ENCODE measurements at regions not wholly inside any gene's neighbourhood (a gene's known extent, or its start where the extent isn't known, plus 50 kb on each side); places are given as distances from the start of the nearest gene placed in this dataset.

DNA sequence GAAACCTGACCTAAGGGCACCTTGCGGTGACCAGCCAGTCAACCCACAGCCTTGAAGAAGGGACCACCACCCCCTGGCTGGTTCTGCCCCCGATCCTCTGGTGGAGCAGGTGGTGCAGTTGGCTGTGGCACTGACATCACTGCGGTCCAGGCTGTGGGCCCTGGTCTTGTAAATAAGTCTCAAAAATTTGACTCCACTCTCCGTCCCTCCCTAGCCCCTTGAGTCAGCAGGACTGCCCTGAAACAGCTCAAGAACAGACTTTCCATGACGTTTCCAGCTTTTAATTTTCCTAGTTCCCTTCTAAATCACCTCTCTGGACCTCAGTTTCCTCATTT lies 134.8 kb upstream of the BOD1 start:
- 86 to 90% methylated on average over 5 of the region's 5 CpGs for WGBS, 2 donors
- ATAC-seq (no peak), DNase-seq (no peak), FAIRE-seq (no peak)
- no peaks in the 10 kb centered on the region for H3K9me3 ChIP-seq
- H3K4me1 ChIP-seq: no peaks in the 10 kb centered on the region
- no peak overlapping the region for H3K27ac ChIP-seq
- no peak overlapping the region for H3K4me3 ChIP-seq
- H3K27me3 ChIP-seq: no peaks in the 10 kb centered on the region
- intact Hi-C loops (cut with DNase I): loop anchor here in 1 of 3 donors (10.0 kb wide), 1 partner anchor 126 kb away; no protein-coding TSS in a partner anchor
- no peaks in the 10 kb centered on the region for H3K36me3 ChIP-seq
- TF ChIP-seq, protein P1, sequence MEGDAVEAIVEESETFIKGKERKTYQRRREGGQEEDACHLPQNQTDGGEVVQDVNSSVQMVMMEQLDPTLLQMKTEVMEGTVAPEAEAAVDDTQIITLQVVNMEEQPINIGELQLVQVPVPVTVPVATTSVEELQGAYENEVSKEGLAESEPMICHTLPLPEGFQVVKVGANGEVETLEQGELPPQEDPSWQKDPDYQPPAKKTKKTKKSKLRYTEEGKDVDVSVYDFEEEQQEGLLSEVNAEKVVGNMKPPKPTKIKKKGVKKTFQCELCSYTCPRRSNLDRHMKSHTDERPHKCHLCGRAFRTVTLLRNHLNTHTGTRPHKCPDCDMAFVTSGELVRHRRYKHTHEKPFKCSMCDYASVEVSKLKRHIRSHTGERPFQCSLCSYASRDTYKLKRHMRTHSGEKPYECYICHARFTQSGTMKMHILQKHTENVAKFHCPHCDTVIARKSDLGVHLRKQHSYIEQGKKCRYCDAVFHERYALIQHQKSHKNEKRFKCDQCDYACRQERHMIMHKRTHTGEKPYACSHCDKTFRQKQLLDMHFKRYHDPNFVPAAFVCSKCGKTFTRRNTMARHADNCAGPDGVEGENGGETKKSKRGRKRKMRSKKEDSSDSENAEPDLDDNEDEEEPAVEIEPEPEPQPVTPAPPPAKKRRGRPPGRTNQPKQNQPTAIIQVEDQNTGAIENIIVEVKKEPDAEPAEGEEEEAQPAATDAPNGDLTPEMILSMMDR (IDR thresholded peaks at IDR 0.05): no peak

DNA sequence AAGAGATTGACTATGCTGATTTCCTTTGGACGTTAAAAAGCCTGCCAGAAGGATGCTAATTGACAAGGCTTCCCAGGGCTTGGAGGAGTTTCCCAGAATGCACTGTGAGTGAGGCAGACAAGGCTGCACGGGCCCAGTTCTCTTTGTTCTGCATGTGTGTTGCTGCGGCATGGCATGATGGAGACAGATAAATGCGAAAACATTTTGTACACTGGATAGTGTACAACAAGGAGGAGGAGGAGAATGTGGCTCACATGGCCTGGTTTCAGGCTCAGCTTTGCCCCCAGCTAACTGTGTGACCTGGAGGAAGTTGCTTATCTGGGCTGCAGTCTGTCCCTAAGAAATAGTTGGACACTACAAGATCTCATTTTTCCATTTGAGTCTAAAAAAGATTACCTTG lies 135.5 kb upstream of the CPEB4 start:
- no peaks in the 10 kb centered on the region for H3K27me3 ChIP-seq
- ATAC-seq (no peak), DNase-seq (no peak), FAIRE-seq (no peak)
- no peaks in the 10 kb centered on the region for H3K9me3 ChIP-seq
- TF ChIP-seq, protein P1 (IDR thresholded peaks at IDR 0.05): no peak
- no peak overlapping the region for H3K27ac ChIP-seq
- intact Hi-C loops (cut with DNase I): loop anchor here in 1 of 3 donors (10.0 kb wide), 1 partner anchor 128 kb away; no protein-coding TSS in a partner anchor
- 90 to 93% methylated on average over 4 of the region's 4 CpGs for WGBS, 2 donors
- no peak overlapping the region for H3K4me3 ChIP-seq
- H3K36me3 ChIP-seq: no peaks in the 10 kb centered on the region
- H3K4me1 ChIP-seq: no peaks in the 10 kb centered on the region

DNA sequence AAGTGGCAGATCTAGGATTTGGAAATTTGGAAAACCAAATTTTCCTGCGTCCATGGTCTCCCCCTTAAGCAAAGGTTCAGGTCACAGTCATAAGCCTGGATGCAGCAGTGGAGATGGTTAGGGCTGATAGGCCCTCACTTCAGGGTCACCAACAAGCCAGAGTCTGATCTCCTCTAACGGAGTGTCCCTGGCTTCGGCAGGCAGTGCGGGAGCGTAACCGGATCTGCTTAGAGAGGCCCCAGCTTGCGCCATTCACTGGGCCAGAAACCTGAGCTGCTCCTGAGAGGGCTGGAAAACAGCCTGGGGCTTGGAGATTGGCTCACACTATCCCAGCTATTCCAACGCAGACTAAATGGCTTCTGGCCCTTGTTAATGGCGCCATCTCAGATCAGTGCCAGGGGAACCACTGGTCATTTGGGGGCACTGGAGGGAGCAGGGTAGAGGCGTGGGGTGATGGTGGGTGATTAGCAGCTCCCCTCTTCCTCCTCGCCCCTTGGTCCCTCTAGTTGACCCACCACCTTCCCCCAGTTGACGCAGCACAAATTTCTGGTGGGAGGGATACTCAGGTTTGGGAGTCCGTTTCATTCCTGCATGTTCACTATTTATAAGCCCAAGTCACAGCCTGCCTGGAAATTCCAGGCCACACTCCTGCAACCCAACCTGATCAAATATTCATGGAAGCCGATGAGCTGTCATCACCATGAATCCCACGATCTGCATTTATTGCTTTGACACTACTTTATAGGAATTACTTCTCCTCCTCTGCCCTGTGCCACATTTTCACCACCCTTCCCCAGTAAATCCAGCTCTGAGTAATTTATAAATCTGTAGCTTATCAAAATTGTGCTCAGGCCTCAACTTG lies 134.6 kb upstream of the CPEB4 start:
- no peak for DNase-seq
- TF ChIP-seq, protein P1 (IDR thresholded peaks at IDR 0.05): no peak
- FAIRE-seq: no peak
- no peak overlapping the region for H3K4me3 ChIP-seq
- intact Hi-C loops (cut with DNase I): loop anchor here in 1 of 3 donors (10.0 kb wide), 1 partner anchor 129 kb away; no protein-coding TSS in a partner anchor
- no peak for ATAC-seq
- H3K27ac ChIP-seq: no peak overlapping the region
- H3K27me3 ChIP-seq: no peaks in the 10 kb centered on the region
- no peaks in the 10 kb centered on the region for H3K9me3 ChIP-seq
- WGBS, 2 donors: 92% methylated on average over 14 to 15 of the region's 15 CpGs
- no peaks in the 10 kb centered on the region for H3K4me1 ChIP-seq
- H3K36me3 ChIP-seq: no peaks in the 10 kb centered on the region

DNA sequence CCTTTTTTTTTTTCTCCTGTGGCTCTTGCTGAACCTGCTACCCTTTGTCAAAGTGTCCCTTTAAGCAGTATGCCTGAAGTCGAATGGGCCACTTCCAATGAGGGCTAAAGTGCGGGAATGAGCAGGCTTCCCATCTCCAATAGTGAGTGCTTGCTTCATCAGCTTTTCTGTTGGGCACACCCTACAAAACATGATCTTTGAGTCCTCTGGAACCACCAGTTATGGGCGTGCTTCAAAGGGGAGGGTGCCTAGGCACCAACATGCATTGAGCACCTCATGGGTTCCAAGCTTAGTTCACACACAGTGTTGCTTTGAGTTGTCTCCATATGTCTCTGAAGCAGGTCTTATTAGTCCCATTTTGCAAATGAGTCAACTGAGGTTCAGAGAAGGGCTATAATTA lies 132.8 kb upstream of the CPEB4 start:
- no peak for FAIRE-seq
- no peaks in the 10 kb centered on the region for H3K27me3 ChIP-seq
- H3K36me3 ChIP-seq: no peaks in the 10 kb centered on the region
- no peaks in the 10 kb centered on the region for H3K4me1 ChIP-seq
- H3K4me3 ChIP-seq: no peak overlapping the region
- TF ChIP-seq, protein P1 (IDR thresholded peaks at IDR 0.05): no peak
- 90 to 92% methylated on average over 3 of the region's 3 CpGs for WGBS, 2 donors
- H3K9me3 ChIP-seq: no peaks in the 10 kb centered on the region
- ATAC-seq: no peak
- H3K27ac ChIP-seq: no peak overlapping the region
- no peak for DNase-seq
- intact Hi-C loops (cut with DNase I): loop anchor here in 1 of 3 donors (10.0 kb wide), 1 partner anchor 131 kb away; no protein-coding TSS in a partner anchor
